Endothelial cell (in vitro differentiated cells): ENCODE measurements at regions not wholly inside any gene's neighbourhood (a gene's known extent, or its start where the extent isn't known, plus 50 kb on each side); places are given as distances from the start of the nearest gene placed in this dataset.

ENCODE experiments used
- DNase-seq: peaks from one replicate; pipeline ENCODE4 v3.0.0; 2021; ENCODE audit warnings: low spot score
- H3K27ac Mint-ChIP-seq: one replicate; pipeline ENCODE4 v1.8.0; 2021; ENCODE audit warnings: mixed read lengths, inconsistent platforms; ENCODE audit not compliant: unreplicated experiment
- H3K27me3 Mint-ChIP-seq: one replicate; pipeline ENCODE4 v1.8.0; 2021; ENCODE audit warnings: mild to moderate bottlenecking, moderate library complexity, mixed read lengths, inconsistent platforms; ENCODE audit not compliant: unreplicated experiment
- H3K36me3 Mint-ChIP-seq: one replicate; pipeline ENCODE4 v1.8.0; 2021; ENCODE audit warnings: mild to moderate bottlenecking, low read depth, mixed read lengths, inconsistent platforms; ENCODE audit not compliant: unreplicated experiment
- H3K4me1 Mint-ChIP-seq: one replicate; pipeline ENCODE4 v1.8.0; 2021; ENCODE audit warnings: mild to moderate bottlenecking, mixed read lengths, inconsistent platforms; ENCODE audit not compliant: unreplicated experiment
- H3K4me3 Mint-ChIP-seq: one replicate; pipeline ENCODE4 v1.8.0; 2021; ENCODE audit warnings: mild to moderate bottlenecking, mixed read lengths, inconsistent platforms; ENCODE audit not compliant: unreplicated experiment
- H3K9me3 Mint-ChIP-seq: one replicate; pipeline ENCODE4 v1.8.0; 2021; ENCODE audit warnings: mixed read lengths, inconsistent platforms; ENCODE audit not compliant: unreplicated experiment
- CTCF ChIP-seq: fragments of 200-600 bp; sonication (generic); IDR thresholded peaks from one replicate; pipeline ENCODE4 v1.5.0; 2021; ENCODE audit warnings: antibody characterized with exemption; ENCODE audit not compliant: unreplicated experiment

- Mint-ChIP-seq H3K27ac (no peak overlapping the region), H3K4me1 (peaks cover 32% of the 10 kb centered on the region), H3K36me3 (no peaks in the 10 kb centered on the region), H3K27me3 (peaks cover 2% of the 10 kb centered on the region), H3K4me3 (no peak overlapping the region), H3K9me3 (no peaks in the 10 kb centered on the region)
- no peak for DNase-seq
- TF ChIP-seq CTCF = no peak
These were observed 187.6 kb upstream of the TSC22D1 start for GRCh38 chr13:44763615-44764301.

GRCh38 chr13:44762911-44763310 is 186.8 kb upstream of the TSC22D1 start:
- no peaks in the 10 kb centered on the region for H3K9me3 Mint-ChIP-seq
- no peaks in the 10 kb centered on the region for H3K36me3 Mint-ChIP-seq
- no peak overlapping the region for H3K4me3 Mint-ChIP-seq
- peaks cover 26% of the 10 kb centered on the region for H3K4me1 Mint-ChIP-seq
- TF ChIP-seq CTCF = no peak
- H3K27ac Mint-ChIP-seq = no peak overlapping the region
- DNase-seq = no peak
- H3K27me3 Mint-ChIP-seq = peaks cover 2% of the 10 kb centered on the region

GRCh38 chr13:44760434-44760833 is 184.3 kb upstream of the TSC22D1 start:
- no peaks in the 10 kb centered on the region for H3K36me3 Mint-ChIP-seq
- H3K27ac Mint-ChIP-seq = no peak overlapping the region
- H3K9me3 Mint-ChIP-seq = no peaks in the 10 kb centered on the region
- TF ChIP-seq CTCF = no peak
- DNase-seq = no peak
- H3K27me3 Mint-ChIP-seq = peaks cover 2% of the 10 kb centered on the region
- peaks cover 16% of the 10 kb centered on the region for H3K4me1 Mint-ChIP-seq
- no peak overlapping the region for H3K4me3 Mint-ChIP-seq

GRCh38 chr13:44759384-44760360 is 183.5 kb upstream of the TSC22D1 start:
- H3K36me3 Mint-ChIP-seq = no peaks in the 10 kb centered on the region
- H3K9me3 Mint-ChIP-seq = no peaks in the 10 kb centered on the region
- no peak overlapping the region for H3K4me3 Mint-ChIP-seq
- no peak for TF ChIP-seq CTCF
- no peak overlapping the region for H3K27ac Mint-ChIP-seq
- H3K4me1 Mint-ChIP-seq = peaks cover 15% of the 10 kb centered on the region
- peaks cover 2% of the 10 kb centered on the region for H3K27me3 Mint-ChIP-seq
- DNase-seq = no peak
